ENCODE measurements at regions not wholly inside any gene's neighbourhood (a gene's known extent, or its start where the extent isn't known, plus 50 kb on each side); places are given as distances from the start of the nearest gene placed in this dataset.

DNA sequence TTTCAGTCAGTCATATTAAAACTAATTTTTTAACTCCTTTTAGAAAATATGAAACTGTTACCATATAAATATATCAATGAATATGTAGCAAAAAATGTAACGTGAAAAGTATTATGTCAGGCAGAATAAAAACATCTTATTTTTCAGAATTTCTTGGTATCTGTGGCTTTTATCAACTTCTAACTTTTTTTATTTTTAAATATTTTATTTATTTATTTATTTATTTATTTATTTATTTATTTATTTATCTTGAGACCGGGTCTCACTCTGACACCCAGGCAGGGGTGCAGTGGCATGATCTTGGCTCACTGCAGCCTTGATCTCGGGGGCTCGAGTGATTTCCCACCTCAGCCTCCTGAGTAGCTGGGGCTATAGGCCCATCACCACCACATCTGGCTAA is 87.6 kb downstream of the C21orf91 start (continued):
- TF ChIP-seq KDM5A (IDR thresholded peaks at IDR 0.05; ENCODE audit: low read length): no peak
- no peak for TF ChIP-seq JUN (IDR thresholded peaks at IDR 0.05; ENCODE audit: low read depth, low read length)
- no peak for TF ChIP-seq RXRA (IDR thresholded peaks at IDR 0.05; ENCODE audit: insufficient read depth, low read depth, low read length)
- TF ChIP-seq, protein P1, sequence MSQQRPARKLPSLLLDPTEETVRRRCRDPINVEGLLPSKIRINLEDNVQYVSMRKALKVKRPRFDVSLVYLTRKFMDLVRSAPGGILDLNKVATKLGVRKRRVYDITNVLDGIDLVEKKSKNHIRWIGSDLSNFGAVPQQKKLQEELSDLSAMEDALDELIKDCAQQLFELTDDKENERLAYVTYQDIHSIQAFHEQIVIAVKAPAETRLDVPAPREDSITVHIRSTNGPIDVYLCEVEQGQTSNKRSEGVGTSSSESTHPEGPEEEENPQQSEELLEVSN (IDR thresholded peaks at IDR 0.05): no peak
- TF ChIP-seq NANOG (IDR thresholded peaks at IDR 0.05; ENCODE audit: insufficient read depth, low read depth, low read length, poor library complexity, severe bottlenecking): no peak
- TF ChIP-seq, protein P2, sequence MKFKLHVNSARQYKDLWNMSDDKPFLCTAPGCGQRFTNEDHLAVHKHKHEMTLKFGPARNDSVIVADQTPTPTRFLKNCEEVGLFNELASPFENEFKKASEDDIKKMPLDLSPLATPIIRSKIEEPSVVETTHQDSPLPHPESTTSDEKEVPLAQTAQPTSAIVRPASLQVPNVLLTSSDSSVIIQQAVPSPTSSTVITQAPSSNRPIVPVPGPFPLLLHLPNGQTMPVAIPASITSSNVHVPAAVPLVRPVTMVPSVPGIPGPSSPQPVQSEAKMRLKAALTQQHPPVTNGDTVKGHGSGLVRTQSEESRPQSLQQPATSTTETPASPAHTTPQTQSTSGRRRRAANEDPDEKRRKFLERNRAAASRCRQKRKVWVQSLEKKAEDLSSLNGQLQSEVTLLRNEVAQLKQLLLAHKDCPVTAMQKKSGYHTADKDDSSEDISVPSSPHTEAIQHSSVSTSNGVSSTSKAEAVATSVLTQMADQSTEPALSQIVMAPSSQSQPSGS (IDR thresholded peaks at IDR 0.05; ENCODE audit: low read length): no peak

All from H1 (cell line).